Medulla oblongata (tissue), 1 donor: ENCODE measurements at regions not wholly inside any gene's neighbourhood (a gene's known extent, or its start where the extent isn't known, plus 50 kb on each side); places are given as distances from the start of the nearest gene placed in this dataset.
A peak's percentile ranks its signal among the peaks of the same experiment; 100 is the strongest.
"Not testable (repeated sequence)": the region's sequence is repeated elsewhere in the genome, so short reads cannot be mapped to it uniquely, and the experiment has no call there.

ENCODE experiments used
- DNase-seq: peaks from one replicate; pipeline ENCODE4 v3.0.0-alpha.2; 2015; ENCODE audit errors: extremely low spot score

GRCh38 chr2:120498576-120499394, 152.8 kb downstream of the INHBB start:
- no peak for DNase-seq

GRCh38 chr2:120499784-120500495, 154.0 kb downstream of the INHBB start:
- DNase-seq = no peak

GRCh38 chr2:120501591-120501990, 155.7 kb downstream of the INHBB start:
- no peak for DNase-seq

GRCh38 chr2:120502357-120502756, 156.4 kb downstream of the INHBB start:
- no peak for DNase-seq

DNA sequence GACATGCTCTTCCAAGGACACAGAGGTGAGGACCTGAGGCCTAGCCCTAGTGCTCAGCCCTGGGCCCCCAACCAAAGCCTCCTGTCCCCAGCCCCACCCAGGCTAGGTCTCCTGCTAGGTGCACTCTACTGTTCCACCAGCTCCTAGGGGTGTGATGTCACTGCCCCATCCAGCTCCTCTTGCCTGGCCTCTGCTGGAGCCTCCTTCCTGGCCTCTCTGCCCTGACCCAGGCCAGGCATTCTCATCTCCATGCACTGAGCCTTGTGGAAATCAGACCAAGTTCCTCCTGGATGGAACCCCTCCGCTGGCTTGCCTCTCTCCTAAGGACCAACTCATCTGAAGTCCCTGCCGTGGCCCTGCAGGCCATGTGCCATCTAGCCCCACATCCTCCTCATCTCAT, 156.8 kb downstream of the INHBB start:
- DNase-seq = no peak

- no peak for DNase-seq
These were observed 157.4 kb downstream of the INHBB start for GRCh38 chr2:120503206-120503792.

DNA sequence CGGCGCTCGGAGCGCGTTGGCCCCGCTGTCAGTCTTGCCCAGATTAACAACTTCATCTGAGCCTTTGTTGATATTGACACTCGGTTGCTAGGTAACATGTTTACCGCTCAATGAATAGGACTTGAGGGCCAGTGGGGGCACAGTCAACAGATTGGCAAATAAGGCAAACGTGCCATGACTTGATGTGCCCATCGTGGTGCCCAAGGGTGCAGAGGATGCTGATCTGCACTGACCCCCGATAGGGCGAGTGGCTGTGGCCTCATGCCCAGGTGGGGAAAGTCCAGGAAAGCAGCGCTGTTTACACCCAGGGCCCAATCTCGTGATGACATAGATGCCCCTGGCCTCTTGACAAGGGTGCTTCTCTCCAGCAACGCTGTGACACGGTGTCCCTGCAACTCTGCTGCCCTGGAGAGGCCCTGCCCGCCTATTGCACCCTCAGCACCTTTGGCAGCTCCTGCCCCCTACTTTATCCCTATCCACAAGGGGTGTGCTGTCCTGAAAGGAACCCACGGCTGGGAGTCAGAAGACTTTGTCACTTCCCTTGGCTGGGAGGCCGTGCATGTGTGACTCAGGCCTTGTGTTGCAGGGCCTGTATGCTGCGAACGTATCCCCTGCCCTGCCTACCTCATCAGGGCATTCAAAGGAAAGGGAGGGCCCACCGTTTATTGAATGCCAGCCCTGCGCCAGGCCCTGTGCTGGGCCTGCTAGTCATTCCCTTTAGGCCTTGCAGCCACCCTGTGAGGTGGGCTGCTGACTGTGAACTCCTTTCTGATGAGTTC, 158.0 kb downstream of the INHBB start:
- DNase-seq = no peak

DNA sequence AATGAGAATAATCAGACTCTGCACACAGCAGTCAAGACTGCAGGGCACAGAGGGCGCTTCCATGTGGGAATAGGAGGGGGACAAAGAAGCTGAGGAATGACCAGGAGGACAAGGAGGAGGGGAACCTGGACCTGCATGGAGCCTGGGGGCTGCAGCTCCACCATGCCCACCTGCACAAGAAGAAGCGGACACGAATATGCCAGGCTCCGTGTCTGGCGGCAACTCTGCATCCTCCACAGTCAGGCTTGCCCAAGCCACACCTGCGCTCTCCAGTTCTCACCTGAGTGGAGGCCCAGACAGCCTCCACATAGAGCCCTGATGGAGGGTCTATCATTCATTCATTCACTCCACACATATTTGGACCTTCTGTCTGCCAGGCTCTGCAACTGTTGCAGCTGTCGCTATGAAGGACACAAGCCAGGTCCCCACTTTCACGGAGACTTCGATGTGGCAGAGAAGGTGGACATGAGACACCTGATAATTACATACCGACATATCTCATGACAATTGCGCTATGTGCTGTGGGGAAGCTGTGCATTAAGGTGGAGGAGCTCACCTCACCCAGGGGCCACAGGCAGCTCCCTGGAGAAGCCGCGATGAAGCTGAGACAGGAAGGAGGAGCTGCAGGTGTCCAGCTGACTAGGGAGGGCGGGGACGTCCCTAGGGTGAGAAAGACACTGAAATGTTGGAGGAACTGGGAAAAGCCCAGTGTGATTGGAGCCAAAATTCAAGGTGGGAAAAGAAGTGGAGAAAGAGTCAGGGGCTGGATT, 159.2 kb downstream of the INHBB start:
- no peak for DNase-seq

- DNase-seq = no peak
These were observed 162.7 kb downstream of the INHBB start for GRCh38 chr2:120508567-120509041.

DNA sequence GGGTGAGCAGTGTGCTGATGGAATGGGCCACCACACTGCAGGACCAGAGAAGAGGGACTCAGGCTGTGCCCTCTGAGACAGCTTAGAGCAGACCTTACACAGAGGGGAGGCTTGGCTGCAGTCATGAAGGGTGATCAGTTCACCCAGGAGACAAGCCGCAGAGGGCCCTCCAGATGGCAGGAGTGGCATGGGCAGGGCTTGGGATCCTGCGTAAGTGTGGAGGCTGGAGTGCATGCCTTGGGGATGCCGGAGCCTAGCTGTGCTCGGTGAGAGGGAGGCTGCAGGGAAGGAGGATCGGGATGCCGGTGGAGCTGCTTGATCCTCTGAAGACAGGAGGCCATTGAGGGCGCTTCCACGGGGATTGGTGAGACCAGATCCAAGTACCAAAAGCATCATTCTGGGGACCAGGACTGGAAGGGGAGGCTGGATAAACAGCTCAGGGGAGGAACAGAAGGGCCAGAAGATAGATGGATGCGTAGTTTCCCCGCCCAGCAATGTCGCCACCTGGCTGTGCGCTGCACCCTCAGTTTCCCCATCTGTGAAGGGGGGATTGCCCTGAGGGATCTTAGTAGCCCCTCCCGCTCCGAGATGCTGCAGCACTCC, 163.4 kb downstream of the INHBB start:
- no peak for DNase-seq

DNA sequence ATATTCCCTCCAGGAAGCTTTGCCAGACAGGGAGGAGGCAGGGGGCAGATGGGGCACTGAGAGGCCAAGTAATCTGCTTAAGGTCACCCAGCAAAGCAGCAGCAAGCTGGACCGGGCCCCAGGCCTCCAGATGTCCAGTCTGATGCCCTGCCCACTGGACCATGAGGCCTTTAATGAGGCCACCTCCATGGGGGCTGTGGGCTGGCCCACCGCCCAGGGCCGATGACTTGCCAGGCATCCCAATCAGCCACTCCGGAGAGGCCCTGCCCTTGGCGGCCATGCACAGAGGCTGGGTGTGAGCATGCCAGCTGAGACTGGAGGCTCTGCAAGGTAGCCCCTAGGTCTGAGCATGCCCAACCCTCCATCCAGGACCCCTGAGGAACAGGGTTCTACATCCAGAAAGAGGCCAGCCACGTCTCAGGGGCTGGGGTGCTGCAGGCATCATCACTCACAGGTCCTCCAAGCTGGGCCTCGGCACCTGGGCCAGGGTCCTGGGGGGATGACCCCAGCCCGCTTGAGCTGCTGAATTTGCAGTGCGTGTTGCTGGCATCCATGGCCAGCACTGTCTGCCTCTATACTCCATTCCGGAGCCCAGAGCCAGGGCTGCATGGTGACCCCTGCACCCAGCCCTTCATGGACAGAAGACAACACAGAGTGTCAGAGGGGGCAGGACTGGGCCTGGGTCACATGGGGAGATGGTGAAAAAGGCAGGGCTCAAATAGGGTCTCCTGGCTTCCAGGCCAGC, 164.2 kb downstream of the INHBB start:
- peak; percentile 10 for DNase-seq

- no peak for DNase-seq
These were observed 164.9 kb downstream of the INHBB start for GRCh38 chr2:120510751-120511395.

DNA sequence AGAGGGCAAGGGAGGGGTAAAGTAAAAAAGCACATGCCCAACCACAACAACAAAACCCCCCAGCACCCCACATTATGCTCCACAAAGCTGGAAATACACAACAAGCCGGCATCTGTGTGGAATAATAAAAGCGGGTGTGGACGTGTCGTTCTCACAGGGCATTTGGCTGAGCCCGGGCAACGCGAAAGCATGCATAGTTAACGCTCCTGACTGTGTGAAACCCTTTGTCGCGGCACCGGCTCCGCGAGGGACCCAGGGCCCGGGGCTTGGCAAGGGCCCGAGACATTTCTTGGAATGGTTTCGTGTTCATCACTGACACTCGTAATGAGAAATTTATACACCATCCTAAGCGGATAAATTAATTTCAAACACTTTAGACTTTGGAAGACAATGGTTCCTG, 165.6 kb downstream of the INHBB start:
- peak; percentile 21 for DNase-seq

DNA sequence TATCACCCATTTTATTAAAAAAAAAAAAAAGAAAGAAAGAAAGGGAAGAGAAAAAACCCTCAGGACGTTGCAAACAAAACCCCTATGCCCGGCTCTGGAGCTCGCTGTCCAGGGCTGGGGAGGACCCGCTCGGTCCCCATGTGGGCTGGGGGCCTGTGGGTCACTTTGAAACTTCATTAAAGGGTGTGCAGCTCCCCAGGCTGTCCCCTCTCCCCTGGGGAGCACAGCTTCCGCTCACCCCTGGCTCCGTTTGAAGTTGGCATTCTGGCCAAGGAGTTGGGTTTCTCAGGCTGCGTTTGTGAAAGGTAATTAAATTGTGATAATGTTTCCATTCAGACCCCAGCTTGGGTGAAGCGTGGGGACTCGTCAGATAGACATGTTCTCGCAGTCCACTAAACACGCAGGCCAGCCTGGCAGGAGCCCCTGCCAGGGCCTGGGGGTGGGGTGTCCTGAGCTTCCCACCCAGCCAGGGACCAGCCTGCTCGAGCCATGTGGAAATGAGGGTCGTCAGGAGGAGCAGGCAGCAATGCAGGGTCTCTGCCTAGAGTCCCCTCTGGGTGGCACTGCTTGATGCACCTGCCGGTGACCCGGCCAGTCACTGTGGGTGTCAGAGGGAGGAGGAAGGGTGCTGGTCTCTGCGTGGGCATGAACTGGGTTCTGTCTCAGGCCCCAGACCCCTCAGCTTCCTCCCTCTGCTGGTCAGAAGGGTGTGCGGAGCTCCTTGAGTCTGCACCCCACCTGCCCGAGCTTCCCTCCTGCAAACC, 166.2 kb downstream of the INHBB start:
- no peak for DNase-seq

- DNase-seq = no peak
These were observed 167.9 kb downstream of the INHBB start for GRCh38 chr2:120513776-120514357.

GRCh38 chr2:120514521-120514920, 168.6 kb downstream of the INHBB start:
- no peak for DNase-seq

DNA sequence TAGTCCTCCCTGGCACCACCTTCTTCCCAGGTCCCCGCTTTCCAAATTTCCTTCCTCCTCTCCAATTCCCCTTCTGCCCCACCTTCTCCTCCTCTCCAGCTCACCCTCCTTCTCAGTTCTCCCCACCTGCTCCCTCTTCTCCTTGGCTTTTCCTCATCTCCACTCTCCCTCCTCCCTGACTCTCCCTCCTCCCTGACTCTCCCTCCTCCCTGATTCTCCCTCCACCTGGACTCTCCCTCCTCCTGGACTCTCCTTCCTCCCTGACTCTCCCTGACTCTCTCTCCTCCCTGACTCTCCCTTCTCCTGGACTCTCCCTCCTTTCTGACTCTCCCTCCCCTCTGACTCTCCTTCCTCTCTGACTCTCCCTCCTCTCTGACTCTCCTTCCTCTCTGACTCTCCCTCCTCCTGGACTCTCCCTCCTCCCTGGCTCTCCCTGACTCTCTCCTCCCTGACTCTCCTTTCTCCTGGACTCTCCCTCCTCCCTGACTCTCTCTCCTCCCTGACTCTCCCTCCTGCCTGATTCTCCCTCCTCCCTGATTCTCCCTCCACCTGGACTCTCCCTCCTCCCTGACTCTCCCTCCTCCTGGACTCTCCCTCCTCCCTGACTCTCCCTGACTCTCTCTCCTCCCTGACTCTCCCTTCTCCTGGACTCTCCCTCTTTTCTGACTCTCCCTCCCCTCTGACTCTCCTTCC, 169.3 kb downstream of the INHBB start:
- not testable (repeated sequence) for DNase-seq
